ENCODE measurements at regions not wholly inside any gene's neighbourhood (a gene's known extent, or its start where the extent isn't known, plus 50 kb on each side); places are given as distances from the start of the nearest gene placed in this dataset.

DNA sequence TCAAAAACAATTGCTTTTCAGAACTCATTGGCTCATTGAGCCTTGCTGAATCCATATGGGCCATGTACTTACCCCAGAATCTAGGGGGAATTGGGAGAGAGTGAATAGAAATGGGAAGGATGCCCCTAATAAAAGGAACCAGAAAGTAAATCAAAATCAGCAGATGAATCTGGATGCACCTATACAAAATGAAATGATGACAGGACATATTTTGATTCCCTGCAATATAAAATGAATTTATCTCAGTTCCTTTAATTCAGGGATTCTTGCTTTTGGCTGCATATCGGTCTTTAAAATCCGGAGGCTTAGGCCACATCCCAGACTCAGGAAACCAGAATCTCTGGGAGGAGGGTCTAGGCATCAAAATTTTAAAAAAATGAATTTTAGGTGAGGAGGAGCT, 107.7 kb upstream of the NEO1 start:
- TF ChIP-seq EZH2phosphoT487 (IDR thresholded peaks at IDR 0.05; ENCODE audit: low read depth, severe bottlenecking, unreplicated experiment) = no peak
- TF ChIP-seq, protein P1, sequence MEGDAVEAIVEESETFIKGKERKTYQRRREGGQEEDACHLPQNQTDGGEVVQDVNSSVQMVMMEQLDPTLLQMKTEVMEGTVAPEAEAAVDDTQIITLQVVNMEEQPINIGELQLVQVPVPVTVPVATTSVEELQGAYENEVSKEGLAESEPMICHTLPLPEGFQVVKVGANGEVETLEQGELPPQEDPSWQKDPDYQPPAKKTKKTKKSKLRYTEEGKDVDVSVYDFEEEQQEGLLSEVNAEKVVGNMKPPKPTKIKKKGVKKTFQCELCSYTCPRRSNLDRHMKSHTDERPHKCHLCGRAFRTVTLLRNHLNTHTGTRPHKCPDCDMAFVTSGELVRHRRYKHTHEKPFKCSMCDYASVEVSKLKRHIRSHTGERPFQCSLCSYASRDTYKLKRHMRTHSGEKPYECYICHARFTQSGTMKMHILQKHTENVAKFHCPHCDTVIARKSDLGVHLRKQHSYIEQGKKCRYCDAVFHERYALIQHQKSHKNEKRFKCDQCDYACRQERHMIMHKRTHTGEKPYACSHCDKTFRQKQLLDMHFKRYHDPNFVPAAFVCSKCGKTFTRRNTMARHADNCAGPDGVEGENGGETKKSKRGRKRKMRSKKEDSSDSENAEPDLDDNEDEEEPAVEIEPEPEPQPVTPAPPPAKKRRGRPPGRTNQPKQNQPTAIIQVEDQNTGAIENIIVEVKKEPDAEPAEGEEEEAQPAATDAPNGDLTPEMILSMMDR (IDR thresholded peaks at IDR 0.05; ENCODE audit: poor library complexity) = no peak

Data from hepatocyte (in vitro differentiated cells).